ENCODE measurements at regions not wholly inside any gene's neighbourhood (a gene's known extent, or its start where the extent isn't known, plus 50 kb on each side); places are given as distances from the start of the nearest gene placed in this dataset.

GRCh38 chr15:61689067-61689466 lies 371.2 kb downstream of the VPS13C start:
- no peak for TF ChIP-seq CTCF (IDR thresholded peaks at IDR 0.05)

GRCh38 chr15:61687651-61688050 lies 372.6 kb downstream of the VPS13C start:
- TF ChIP-seq CTCF (IDR thresholded peaks at IDR 0.05): no peak

GRCh38 chr15:61687124-61687523 lies 373.1 kb downstream of the VPS13C start:
- TF ChIP-seq CTCF (IDR thresholded peaks at IDR 0.05): no peak

GRCh38 chr15:61685971-61686370 lies 374.3 kb downstream of the VPS13C start:
- no peak for TF ChIP-seq CTCF (IDR thresholded peaks at IDR 0.05)

- no peak for TF ChIP-seq CTCF (IDR thresholded peaks at IDR 0.05)
Observed at GRCh38 chr15:61685534-61685933, 374.7 kb downstream of the VPS13C start.

GRCh38 chr15:61684749-61685467 lies 375.3 kb downstream of the VPS13C start:
- no peak for TF ChIP-seq CTCF (IDR thresholded peaks at IDR 0.05)

GRCh38 chr15:61682891-61683735 lies 377.1 kb downstream of the VPS13C start:
- no peak for TF ChIP-seq CTCF (IDR thresholded peaks at IDR 0.05)

Measured in LNCAP (cell line).